SK-N-SH treated with all-trans-retinoic acid at 6 μM for 48 hours (cell line): ENCODE measurements at regions not wholly inside any gene's neighbourhood (a gene's known extent, or its start where the extent isn't known, plus 50 kb on each side); places are given as distances from the start of the nearest gene placed in this dataset.

ENCODE experiments used
- CSDC2 ChIP-seq: fragments of 250-450 bp; sonication (Bioruptor Pico); IDR thresholded peaks from 2 replicates; pipeline ENCODE4 v1.5.0; 2020; ENCODE audit warnings: mild to moderate bottlenecking, moderate library complexity
- ISL1 ChIP-seq: fragments of 250-450 bp; sonication (Bioruptor Pico); IDR thresholded peaks from 2 replicates; pipeline ENCODE4 v2.1.2; 2022; ENCODE audit warnings: mild to moderate bottlenecking, moderate library complexity
- PATZ1 ChIP-seq: fragments of 250-450 bp; sonication (Bioruptor Pico); IDR thresholded peaks from 2 replicates; pipeline ENCODE4 v1.8.0; 2020; ENCODE audit warnings: mild to moderate bottlenecking, moderate library complexity, borderline replicate concordance
- POU6F1 ChIP-seq: fragments of 250-450 bp; sonication (Bioruptor Pico); IDR thresholded peaks from 2 replicates; pipeline ENCODE4 v1.8.0; 2021; ENCODE audit warnings: low read depth, mild to moderate bottlenecking, moderate library complexity, borderline replicate concordance
- ZFP30 ChIP-seq: fragments of 450-650 bp; formaldehyde crosslinking; IDR thresholded peaks from 2 replicates; pipeline ENCODE4 v1.5.0; 2022; ENCODE audit warnings: mild to moderate bottlenecking, moderate library complexity
- ZNF70 ChIP-seq: fragments of 450-650 bp; formaldehyde crosslinking; IDR thresholded peaks from 2 replicates; pipeline ENCODE4 v1.5.0; 2020; ENCODE audit warnings: mild to moderate bottlenecking, moderate library complexity
- ZNF8 ChIP-seq: fragments of 450-650 bp; formaldehyde crosslinking; IDR thresholded peaks from 2 replicates; pipeline ENCODE4 v1.5.0; 2020; ENCODE audit warnings: mild to moderate bottlenecking, moderate library complexity
- TF ChIP-seq, protein P1 (sequence below): fragments of 250-450 bp; sonication (Bioruptor Pico); IDR thresholded peaks from 2 replicates; pipeline ENCODE4 v1.5.1; 2021; ENCODE audit warnings: mild to moderate bottlenecking, moderate library complexity

DNA sequence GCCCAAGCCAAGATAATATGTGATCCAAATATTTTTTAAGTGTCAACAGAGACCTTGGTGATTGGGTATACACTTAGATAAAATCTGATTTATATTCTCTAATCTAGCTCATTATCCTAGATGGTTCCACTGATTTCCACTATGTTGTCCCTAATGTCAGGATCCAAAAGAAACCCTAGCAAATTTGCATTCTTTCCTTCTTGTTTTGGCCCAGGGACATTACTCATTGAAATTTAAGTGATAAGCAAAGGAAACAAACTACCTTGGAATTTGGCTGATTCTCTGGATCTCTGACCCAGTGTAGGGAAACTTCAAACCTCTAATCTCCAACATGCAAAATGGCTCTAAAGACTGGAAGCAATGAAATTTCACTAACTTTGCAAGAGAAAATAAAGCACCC is 179.8 kb upstream of the MEIS1 start:
- TF ChIP-seq ISL1 (CRISPR knock-in tag) (no peak), POU6F1 (CRISPR knock-in tag) (no peak), PATZ1 (CRISPR knock-in tag) (no peak), ZFP30 (CRISPR knock-in tag) (no peak), CSDC2 (CRISPR knock-in tag) (no peak), ZNF8 (CRISPR knock-in tag) (no peak), ZNF70 (CRISPR knock-in tag) (no peak)
- TF ChIP-seq, protein P1, sequence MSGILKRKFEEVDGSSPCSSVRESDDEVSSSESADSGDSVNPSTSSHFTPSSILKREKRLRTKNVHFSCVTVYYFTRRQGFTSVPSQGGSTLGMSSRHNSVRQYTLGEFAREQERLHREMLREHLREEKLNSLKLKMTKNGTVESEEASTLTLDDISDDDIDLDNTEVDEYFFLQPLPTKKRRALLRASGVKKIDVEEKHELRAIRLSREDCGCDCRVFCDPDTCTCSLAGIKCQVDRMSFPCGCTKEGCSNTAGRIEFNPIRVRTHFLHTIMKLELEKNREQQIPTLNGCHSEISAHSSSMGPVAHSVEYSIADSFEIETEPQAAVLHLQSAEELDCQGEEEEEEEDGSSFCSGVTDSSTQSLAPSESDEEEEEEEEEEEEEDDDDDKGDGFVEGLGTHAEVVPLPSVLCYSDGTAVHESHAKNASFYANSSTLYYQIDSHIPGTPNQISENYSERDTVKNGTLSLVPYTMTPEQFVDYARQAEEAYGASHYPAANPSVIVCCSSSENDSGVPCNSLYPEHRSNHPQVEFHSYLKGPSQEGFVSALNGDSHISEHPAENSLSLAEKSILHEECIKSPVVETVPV (CRISPR knock-in tag) = no peak
